Liver (tissue), 8 donors: ENCODE measurements at regions not wholly inside any gene's neighbourhood (a gene's known extent, or its start where the extent isn't known, plus 50 kb on each side); places are given as distances from the start of the nearest gene placed in this dataset.

Experiments used
- DNase-seq: peaks from one replicate; pipeline ENCODE4 v3.0.0-alpha.2; 2017; ENCODE audit warnings: low spot score
- H3K27ac ChIP-seq, 2 donors: one replicate each; pipeline ENCODE4 v1.7.0; 2013; ENCODE audit warnings: inconsistent platforms in 2 of 2, low read length in 2 of 2, control low read depth in 1 of 2, low read depth in 1 of 2, mild to moderate bottlenecking in 1 of 2
- H3K27me3 ChIP-seq, 4 donors: one replicate each; pipeline versions ENCODE4 v1.6.1 to v1.7.0; 2013; ENCODE audit warnings: low read length in 3 of 4, inconsistent platforms in 1 of 4, mild to moderate bottlenecking in 1 of 4, moderate library complexity in 1 of 4; ENCODE audit not compliant: control insufficient read depth in 4 of 4, insufficient read depth in 4 of 4
- H3K36me3 ChIP-seq, 4 donors: one replicate each; pipeline versions ENCODE4 v1.6.1 to v1.7.0; 2013; ENCODE audit warnings: low read length in 3 of 4, mild to moderate bottlenecking in 3 of 4, low read depth in 1 of 4, moderate library complexity in 1 of 4; ENCODE audit not compliant: control insufficient read depth in 4 of 4, insufficient read depth in 3 of 4
- H3K4me1 ChIP-seq, 4 donors: one replicate each; pipeline versions ENCODE4 v1.6.1 to v1.7.0; 2013; ENCODE audit warnings: low read length in 3 of 4, mild to moderate bottlenecking in 3 of 4, moderate library complexity in 1 of 4; ENCODE audit not compliant: control insufficient read depth in 4 of 4, insufficient read depth in 4 of 4
- H3K4me3 ChIP-seq, 3 donors: one replicate each; pipeline versions ENCODE4 v1.6.1 to v1.7.0; 2013; ENCODE audit warnings: low read length in 3 of 3, control low read depth in 1 of 3, low read depth in 1 of 3, mild to moderate bottlenecking in 1 of 3
- H3K9ac ChIP-seq, 2 donors: one replicate each; pipeline ENCODE4 v1.7.0; 2013; ENCODE audit warnings: low read length in 2 of 2, mild to moderate bottlenecking in 2 of 2, moderate library complexity in 2 of 2, control low read depth in 1 of 2, low read depth in 1 of 2
- H3K9me3 ChIP-seq, 4 donors: one replicate each; pipeline versions ENCODE4 v1.6.1 to v1.7.0; 2013; ENCODE audit warnings: low read length in 3 of 4; ENCODE audit not compliant: control insufficient read depth in 4 of 4
- EGR1 ChIP-seq, 2 donors: IDR thresholded peaks; 2 replicates each; pipeline ENCODE4 v1.6.1; 2016 to 2018; ENCODE audit warnings: antibody characterized with exemption in 2 of 2, low read depth in 2 of 2
- FOXA1 ChIP-seq: IDR thresholded peaks from 2 replicates; pipeline ENCODE4 v1.6.1; 2016; ENCODE audit warnings: antibody characterized with exemption
- FOXA2 ChIP-seq: IDR thresholded peaks from 2 replicates; pipeline ENCODE4 v1.6.1; 2016; ENCODE audit warnings: antibody characterized with exemption
- GABPA ChIP-seq, 2 donors: IDR thresholded peaks in 1 of 2; conservative IDR thresholded peaks in 1 of 2; 2 replicates each; pipeline ENCODE4 v1.6.1; 2016; ENCODE audit warnings: antibody characterized with exemption in 2 of 2, mild to moderate bottlenecking in 1 of 2, moderate library complexity in 1 of 2
- HNF4A ChIP-seq, 2 donors: conservative IDR thresholded peaks; 2 replicates each; pipeline ENCODE4 v1.6.1; 2016; ENCODE audit warnings: antibody characterized with exemption in 2 of 2, mild to moderate bottlenecking in 2 of 2
- HNF4G ChIP-seq: IDR thresholded peaks from 2 replicates; pipeline ENCODE4 v1.6.1; 2016; ENCODE audit warnings: antibody characterized with exemption
- JUND ChIP-seq, 2 donors: IDR thresholded peaks; 2 replicates each; pipeline ENCODE4 v1.6.1; 2016; ENCODE audit warnings: antibody characterized with exemption in 2 of 2
- MAX ChIP-seq: IDR thresholded peaks from 2 replicates; pipeline ENCODE4 v1.6.1; 2016; ENCODE audit warnings: antibody characterized with exemption
- NR2F2 ChIP-seq: IDR thresholded peaks from 2 replicates; pipeline ENCODE4 v1.6.1; 2016; ENCODE audit warnings: antibody characterized with exemption
- RAD21 ChIP-seq, 2 donors: IDR thresholded peaks; 2 replicates each; pipeline ENCODE4 v1.6.1; 2016; ENCODE audit warnings: antibody characterized with exemption in 2 of 2, mild to moderate bottlenecking in 2 of 2
- REST ChIP-seq: IDR thresholded peaks from 2 replicates; pipeline ENCODE4 v1.6.1; 2016; ENCODE audit warnings: antibody characterized with exemption, mild to moderate bottlenecking
- RXRA ChIP-seq, 2 donors: IDR thresholded peaks; 2 replicates each; pipeline ENCODE4 v1.6.1; 2017 to 2018; ENCODE audit warnings: antibody characterized with exemption in 2 of 2, mild to moderate bottlenecking in 1 of 2
- SP1 ChIP-seq: IDR thresholded peaks from 2 replicates; pipeline ENCODE4 v1.6.1; 2018; ENCODE audit warnings: antibody characterized with exemption, mild to moderate bottlenecking
- TAF1 ChIP-seq: conservative IDR thresholded peaks from 2 replicates; pipeline ENCODE4 v1.6.1; 2016; ENCODE audit warnings: antibody characterized with exemption, mild to moderate bottlenecking
- YY1 ChIP-seq: IDR thresholded peaks from 2 replicates; pipeline ENCODE4 v1.6.1; 2016; ENCODE audit warnings: antibody characterized with exemption, mild to moderate bottlenecking
- WGBS: extraction: QIAGEN DNeasy Blood & Tissue Kit; methylation state at CpG from one replicate; pipeline ENCODE4 v1.1.7; 2013; 5-methylcytosine and 5-hydroxymethylcytosine counted together
- TF ChIP-seq, protein P1 (sequence below): fragments of 150-350 bp; IDR thresholded peaks from 2 replicates; pipeline ENCODE4 v1.5.1; 2017; ENCODE audit warnings: improper control_type of control experiment, low read depth, low read length; ENCODE audit not compliant: missing input control
- TF ChIP-seq, protein P2 (sequence below): IDR thresholded peaks from 2 replicates; pipeline ENCODE4 v1.6.1; 2016; ENCODE audit warnings: antibody characterized with exemption
- TF ChIP-seq, protein P3 (sequence below): IDR thresholded peaks from 2 replicates; pipeline ENCODE4 v1.6.1; 2016; ENCODE audit warnings: antibody characterized with exemption
- donor health status: healthy.
- donor health status: healthy.
- donor health status: healthy.
- donor health status: healthy.
- donor health status: healthy.

- WGBS: 74% methylated on average over 3 of the region's 3 CpGs
- TF ChIP-seq TAF1: no peak
- no peak for TF ChIP-seq NR2F2
- no peak for TF ChIP-seq HNF4G
- TF ChIP-seq REST: no peak
- TF ChIP-seq YY1: no peak
- TF ChIP-seq, protein P1, sequence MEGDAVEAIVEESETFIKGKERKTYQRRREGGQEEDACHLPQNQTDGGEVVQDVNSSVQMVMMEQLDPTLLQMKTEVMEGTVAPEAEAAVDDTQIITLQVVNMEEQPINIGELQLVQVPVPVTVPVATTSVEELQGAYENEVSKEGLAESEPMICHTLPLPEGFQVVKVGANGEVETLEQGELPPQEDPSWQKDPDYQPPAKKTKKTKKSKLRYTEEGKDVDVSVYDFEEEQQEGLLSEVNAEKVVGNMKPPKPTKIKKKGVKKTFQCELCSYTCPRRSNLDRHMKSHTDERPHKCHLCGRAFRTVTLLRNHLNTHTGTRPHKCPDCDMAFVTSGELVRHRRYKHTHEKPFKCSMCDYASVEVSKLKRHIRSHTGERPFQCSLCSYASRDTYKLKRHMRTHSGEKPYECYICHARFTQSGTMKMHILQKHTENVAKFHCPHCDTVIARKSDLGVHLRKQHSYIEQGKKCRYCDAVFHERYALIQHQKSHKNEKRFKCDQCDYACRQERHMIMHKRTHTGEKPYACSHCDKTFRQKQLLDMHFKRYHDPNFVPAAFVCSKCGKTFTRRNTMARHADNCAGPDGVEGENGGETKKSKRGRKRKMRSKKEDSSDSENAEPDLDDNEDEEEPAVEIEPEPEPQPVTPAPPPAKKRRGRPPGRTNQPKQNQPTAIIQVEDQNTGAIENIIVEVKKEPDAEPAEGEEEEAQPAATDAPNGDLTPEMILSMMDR: no peak
- TF ChIP-seq, protein P2, sequence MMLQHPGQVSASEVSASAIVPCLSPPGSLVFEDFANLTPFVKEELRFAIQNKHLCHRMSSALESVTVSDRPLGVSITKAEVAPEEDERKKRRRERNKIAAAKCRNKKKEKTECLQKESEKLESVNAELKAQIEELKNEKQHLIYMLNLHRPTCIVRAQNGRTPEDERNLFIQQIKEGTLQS: no peak
- no peak for TF ChIP-seq RAD21 (IDR thresholded peaks at IDR 0.05)
- TF ChIP-seq MAX: no peak
- TF ChIP-seq EGR1 (IDR thresholded peaks at IDR 0.05; ENCODE audit: low read depth in 2 of 2): no peak
- TF ChIP-seq RXRA (IDR thresholded peaks at IDR 0.05): no peak
- TF ChIP-seq SP1: no peak
- no peak for TF ChIP-seq HNF4A (conservative IDR thresholded peaks at IDR 0.05)
- TF ChIP-seq, protein P3, sequence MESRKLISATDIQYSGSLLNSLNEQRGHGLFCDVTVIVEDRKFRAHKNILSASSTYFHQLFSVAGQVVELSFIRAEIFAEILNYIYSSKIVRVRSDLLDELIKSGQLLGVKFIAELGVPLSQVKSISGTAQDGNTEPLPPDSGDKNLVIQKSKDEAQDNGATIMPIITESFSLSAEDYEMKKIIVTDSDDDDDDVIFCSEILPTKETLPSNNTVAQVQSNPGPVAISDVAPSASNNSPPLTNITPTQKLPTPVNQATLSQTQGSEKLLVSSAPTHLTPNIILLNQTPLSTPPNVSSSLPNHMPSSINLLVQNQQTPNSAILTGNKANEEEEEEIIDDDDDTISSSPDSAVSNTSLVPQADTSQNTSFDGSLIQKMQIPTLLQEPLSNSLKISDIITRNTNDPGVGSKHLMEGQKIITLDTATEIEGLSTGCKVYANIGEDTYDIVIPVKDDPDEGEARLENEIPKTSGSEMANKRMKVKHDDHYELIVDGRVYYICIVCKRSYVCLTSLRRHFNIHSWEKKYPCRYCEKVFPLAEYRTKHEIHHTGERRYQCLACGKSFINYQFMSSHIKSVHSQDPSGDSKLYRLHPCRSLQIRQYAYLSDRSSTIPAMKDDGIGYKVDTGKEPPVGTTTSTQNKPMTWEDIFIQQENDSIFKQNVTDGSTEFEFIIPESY: no peak
- TF ChIP-seq FOXA1: no peak
- no peak overlapping the region for H3K27ac ChIP-seq
- H3K27me3 ChIP-seq: no peaks in the 10 kb centered on the region
- H3K4me1 ChIP-seq: no peaks in the 10 kb centered on the region
- H3K9me3 ChIP-seq: no peaks in the 10 kb centered on the region
- DNase-seq: no peak
- H3K4me3 ChIP-seq: no peak overlapping the region
- no peaks in the 10 kb centered on the region for H3K36me3 ChIP-seq
- H3K9ac ChIP-seq: no peak overlapping the region
These were observed 181.9 kb downstream of the ESM1 start for GRCh38 chr5:54803471-54804011.

- no peaks in the 10 kb centered on the region for H3K36me3 ChIP-seq
- WGBS: 84% methylated on average over 1 of the region's 1 CpG
- no peak overlapping the region for H3K4me3 ChIP-seq
- H3K9me3 ChIP-seq: no peaks in the 10 kb centered on the region
- no peaks in the 10 kb centered on the region for H3K27me3 ChIP-seq
- H3K4me1 ChIP-seq: no peaks in the 10 kb centered on the region
- DNase-seq: no peak
- no peak overlapping the region for H3K9ac ChIP-seq
- H3K27ac ChIP-seq: no peak overlapping the region
- TF ChIP-seq HNF4A (conservative IDR thresholded peaks at IDR 0.05) (no peak), RAD21 (IDR thresholded peaks at IDR 0.05) (no peak), JUND (IDR thresholded peaks at IDR 0.05) (no peak), FOXA1 (no peak), FOXA2 (no peak), EGR1 (IDR thresholded peaks at IDR 0.05; ENCODE audit: low read depth in 2 of 2) (no peak), TAF1 (no peak), GABPA (IDR thresholded peaks at IDR 0.05 in 1 of 2, conservative IDR thresholded peaks at IDR 0.05 in 1 of 2) (no peak), RXRA (IDR thresholded peaks at IDR 0.05) (no peak), NR2F2 (no peak), SP1 (no peak), HNF4G (no peak), MAX (no peak), YY1 (no peak)
- TF ChIP-seq, protein P1: no peak
- TF ChIP-seq, protein P2: no peak
- TF ChIP-seq, protein P3: no peak
These were observed 185.7 kb downstream of the ESM1 start for GRCh38 chr5:54799645-54800044.
